H1 (cell line): ENCODE measurements at regions not wholly inside any gene's neighbourhood (a gene's known extent, or its start where the extent isn't known, plus 50 kb on each side); places are given as distances from the start of the nearest gene placed in this dataset.

Experiments
- CTCF ChIA-PET: fragments of 300-600 bp; sonication (Branson Sonifier 250); formaldehyde crosslinking; loops from one replicate; lab custom pipeline; 2021; ENCODE audit not compliant: partially characterized antibody; lab: Charles Lee
- POLR2A ChIA-PET: fragments of 300-600 bp; sonication (Branson Sonifier 250); formaldehyde crosslinking; loops from one replicate; lab custom pipeline; 2021; ENCODE audit warnings: inconsistent platforms; ENCODE audit not compliant: partially characterized antibody; lab: Charles Lee
- DNase-seq, 2 experiments: peaks; one replicate each; pipeline versions ENCODE4 v3.0.0 to v3.0.0-alpha.2; 2010 to 2022; ENCODE audit warnings: low spot score in 2 of 2, low read depth in 1 of 2, mixed read lengths in 1 of 2
- FAIRE-seq: peaks from 2 replicates; lab custom pipeline; 2011; peaks lifted over from hg19 to GRCh38; lab: Jason Lieb, UNC
- H2AFZ ChIP-seq: 2 replicates; pipeline ENCODE4 v1.8.1; 2012; ENCODE audit warnings: low read length, inconsistent platforms
- H2AK5ac ChIP-seq: 2 replicates; pipeline ENCODE4 v1.6.1; 2013; ENCODE audit warnings: low read depth, low read length
- H2BK120ac ChIP-seq: replicated peaks from 2 replicates; pipeline ENCODE3; 2013; ENCODE audit warnings: low read depth, low read length, inconsistent platforms
- H2BK12ac ChIP-seq: 2 replicates; pipeline ENCODE4 v1.6.1; 2013; ENCODE audit warnings: low read depth, low read length
- H2BK15ac ChIP-seq: 2 replicates; pipeline ENCODE4 v1.6.1; 2013; ENCODE audit warnings: low read length
- H2BK20ac ChIP-seq: 2 replicates; pipeline ENCODE4 v1.6.1; 2013; ENCODE audit warnings: low read length
- H2BK5ac ChIP-seq: 2 replicates; pipeline ENCODE4 v1.6.1; 2013; ENCODE audit warnings: low read depth, low read length
- H3K14ac ChIP-seq: 2 replicates; pipeline ENCODE4 v1.6.1; 2013; ENCODE audit warnings: inconsistent platforms; ENCODE audit not compliant: insufficient read length
- H3K18ac ChIP-seq: 2 replicates; pipeline ENCODE4 v1.6.1; 2013; ENCODE audit warnings: low read length; ENCODE audit errors: extremely low read depth
- H3K23ac ChIP-seq: 2 replicates; pipeline ENCODE4 v1.6.1; 2013; ENCODE audit warnings: inconsistent platforms; ENCODE audit not compliant: insufficient read length
- H3K23me2 ChIP-seq: 2 replicates; pipeline ENCODE4 v1.6.1; 2013; ENCODE audit warnings: low read depth, low read length
- H3K27ac ChIP-seq: 2 replicates; pipeline ENCODE4 v1.6.1; 2011; ENCODE audit warnings: low read depth, low read length, inconsistent platforms
- H3K27me3 ChIP-seq, 4 experiments: replicated peaks in 1 of 4; 1 replicate in 1 of 4; 2 replicates in 3 of 4; pipeline versions ENCODE4 v1.6.1 to v1.8.1; 2011 to 2013; ENCODE audit warnings: low read length in 3 of 4, mild to moderate bottlenecking in 3 of 4, inconsistent platforms in 2 of 4, mixed read lengths in 2 of 4, moderate library complexity in 1 of 4; ENCODE audit not compliant: control insufficient read depth in 3 of 4, insufficient read depth in 3 of 4; ENCODE audit errors: extremely low read depth in 1 of 4
- H3K36me3 ChIP-seq, 4 experiments: 2 replicates each; pipeline versions ENCODE4 v1.6.1 to v1.8.1; 2011 to 2013; ENCODE audit warnings: mild to moderate bottlenecking in 4 of 4, low read length in 3 of 4, moderate library complexity in 2 of 4, control low read depth in 1 of 4, inconsistent platforms in 1 of 4; ENCODE audit not compliant: insufficient read depth in 4 of 4, control insufficient read depth in 2 of 4
- H3K4ac ChIP-seq: replicated peaks from 2 replicates; pipeline ENCODE3; 2013; ENCODE audit warnings: low read length, low read depth, mixed read lengths, inconsistent platforms; ENCODE audit not compliant: insufficient read length
- H3K4me1 ChIP-seq, 4 experiments: replicated peaks in 1 of 4; 1 replicate in 1 of 4; 2 replicates in 3 of 4; pipeline versions ENCODE4 v1.6.1 to v1.8.1; 2011 to 2013; ENCODE audit warnings: low read length in 3 of 4, inconsistent platforms in 2 of 4, mixed read lengths in 1 of 4; ENCODE audit not compliant: insufficient read depth in 4 of 4, control insufficient read depth in 3 of 4
- H3K4me2 ChIP-seq, 2 experiments: 2 replicates each; pipeline versions ENCODE4 v1.6.1 to v1.8.1; 2011 to 2013; ENCODE audit warnings: low read depth in 2 of 2, low read length in 2 of 2, control low read depth in 1 of 2, inconsistent platforms in 1 of 2, mild to moderate bottlenecking in 1 of 2; ENCODE audit not compliant: insufficient read depth in 1 of 2
- H3K4me3 ChIP-seq, 4 experiments: fragments of 200-600, 300-600 bp in 1 of 4; sonication (generic), shearing (Covaris generic), sonication (Bioruptor Twin) in 1 of 4; 2 replicates each; pipeline versions ENCODE4 v1.5.1 to v1.8.1; 2011 to 2016; ENCODE audit warnings: low read length in 4 of 4, low read depth in 3 of 4, control low read depth in 2 of 4, inconsistent platforms in 2 of 4, mild to moderate bottlenecking in 2 of 4, mixed read lengths in 1 of 4, moderate library complexity in 1 of 4; ENCODE audit not compliant: insufficient read depth in 2 of 4; ENCODE audit errors: extremely low read depth in 1 of 4
- H3K56ac ChIP-seq: replicated peaks from 2 replicates; pipeline ENCODE3; 2013; ENCODE audit warnings: low read depth, mild to moderate bottlenecking, mixed read lengths, low read length, inconsistent platforms; ENCODE audit not compliant: insufficient read length
- H3K79me1 ChIP-seq: 2 replicates; pipeline ENCODE4 v1.6.1; 2013; ENCODE audit warnings: low read depth, low read length, control low read depth
- H3K79me2 ChIP-seq, 2 experiments: 2 replicates each; pipeline versions ENCODE4 v1.6.1 to v1.8.1; 2012 to 2013; ENCODE audit warnings: low read length in 2 of 2, mild to moderate bottlenecking in 2 of 2, inconsistent platforms in 1 of 2; ENCODE audit not compliant: insufficient read depth in 2 of 2, control insufficient read depth in 1 of 2
- H3K9ac ChIP-seq, 4 experiments: replicated peaks in 1 of 4; 1 replicate in 1 of 4; 2 replicates in 3 of 4; pipeline versions ENCODE4 v1.6.1 to v1.8.1; 2011 to 2013; ENCODE audit warnings: low read depth in 3 of 4, low read length in 3 of 4, control low read depth in 2 of 4, mild to moderate bottlenecking in 2 of 4, moderate library complexity in 2 of 4, inconsistent platforms in 1 of 4; ENCODE audit errors: extremely low read depth in 1 of 4
- H3K9me3 ChIP-seq, 2 experiments: 2 replicates each; pipeline versions ENCODE4 v1.6.1 to v1.8.1; 2012 to 2013; ENCODE audit warnings: mild to moderate bottlenecking in 2 of 2, moderate library complexity in 2 of 2, control low read depth in 1 of 2, inconsistent platforms in 1 of 2, low read depth in 1 of 2, low read length in 1 of 2, mixed read lengths in 1 of 2; ENCODE audit not compliant: insufficient read depth in 2 of 2
- H4K20me1 ChIP-seq, 2 experiments: replicated peaks in 1 of 2; 2 replicates each; pipeline versions ENCODE3 to v1.8.1; 2011 to 2013; ENCODE audit warnings: inconsistent platforms in 2 of 2, low read length in 2 of 2, mild to moderate bottlenecking in 1 of 2; ENCODE audit not compliant: insufficient read depth in 2 of 2, control insufficient read depth in 1 of 2
- H4K5ac ChIP-seq: 2 replicates; pipeline ENCODE4 v1.6.1; 2013; ENCODE audit warnings: low read length, low read depth, mixed read lengths, inconsistent platforms; ENCODE audit not compliant: insufficient read length
- H4K8ac ChIP-seq: 2 replicates; pipeline ENCODE4 v1.8.0; 2013; ENCODE audit warnings: mild to moderate bottlenecking, moderate library complexity, low read length, inconsistent platforms; ENCODE audit not compliant: insufficient read depth; ENCODE audit errors: extremely low read depth
- H4K91ac ChIP-seq: replicated peaks from 2 replicates; pipeline ENCODE3; 2013; ENCODE audit warnings: low read length, mixed read lengths, inconsistent platforms; ENCODE audit not compliant: insufficient read length
- BACH1 ChIP-seq: IDR thresholded peaks from 2 replicates; pipeline ENCODE4 v1.6.1; 2012; ENCODE audit warnings: low read length, improper control_type of control experiment
- CHD2 ChIP-seq: IDR thresholded peaks from 2 replicates; pipeline ENCODE4 v1.6.1; 2012; ENCODE audit warnings: low read length, improper control_type of control experiment
- CTCF ChIP-seq, 3 experiments: IDR thresholded peaks; 1 replicate in 2 of 3; 2 replicates in 1 of 3; pipeline versions ENCODE4 v1.5.1 to v1.6.1; 2011; ENCODE audit warnings: low read length in 3 of 3, mild to moderate bottlenecking in 3 of 3, inconsistent platforms in 2 of 3, low read depth in 1 of 3, moderate library complexity in 1 of 3; ENCODE audit not compliant: insufficient read depth in 1 of 3; ENCODE audit errors: control extremely low read depth in 1 of 3
- HDAC6 ChIP-seq: IDR thresholded peaks from one replicate; pipeline ENCODE4 v1.7.1; 2012; ENCODE audit warnings: low read depth, mild to moderate bottlenecking, inconsistent platforms, low read length, moderate library complexity
- KDM5A ChIP-seq: fragments of 200-600 bp; IDR thresholded peaks from 2 replicates; pipeline ENCODE4 v1.7.1; 2012; ENCODE audit warnings: mild to moderate bottlenecking, low read length, inconsistent platforms, mixed read lengths
- NANOG ChIP-seq: IDR thresholded peaks from 2 replicates; pipeline ENCODE4 v1.6.1; 2011; ENCODE audit warnings: low read length, low read depth, mild to moderate bottlenecking, inconsistent platforms; ENCODE audit not compliant: insufficient read depth, poor library complexity, severe bottlenecking
- POLR2AphosphoS5 ChIP-seq: IDR thresholded peaks from 2 replicates; pipeline ENCODE4 v1.6.1; 2011; ENCODE audit warnings: low read depth, low read length
- RNF2 ChIP-seq: fragments of 200-900, 300-1000 bp; sonication (generic); IDR thresholded peaks from 2 replicates; pipeline ENCODE4 v1.7.1; 2016; ENCODE audit warnings: borderline replicate concordance, low read depth, mild to moderate bottlenecking, antibody characterized with exemption, low read length; ENCODE audit not compliant: poor library complexity, severe bottlenecking; ENCODE audit errors: missing control alignments
- RXRA ChIP-seq: IDR thresholded peaks from 2 replicates; pipeline ENCODE4 v1.6.1; 2011; ENCODE audit warnings: low read depth, mild to moderate bottlenecking, low read length, moderate library complexity; ENCODE audit not compliant: insufficient read depth
- SRF ChIP-seq: IDR thresholded peaks from 2 replicates; pipeline ENCODE4 v1.6.1; 2011; ENCODE audit warnings: mild to moderate bottlenecking, low read depth, low read length, moderate library complexity
- SUZ12 ChIP-seq: fragments of 200-600 bp; sonication (generic); IDR thresholded peaks from 2 replicates; pipeline ENCODE4 v1.6.1; 2012; ENCODE audit warnings: mild to moderate bottlenecking, inconsistent platforms, low read length, moderate library complexity, mixed read lengths
- TEAD4 ChIP-seq: IDR thresholded peaks from 2 replicates; pipeline ENCODE4 v1.6.1; 2012; ENCODE audit warnings: low read depth, low read length, inconsistent platforms, mixed read lengths
- WGBS, 2 experiments: shearing (Covaris generic) in 1 of 2; methylation state at CpG; one replicate each; pipeline versions ENCODE4 v1.1.6 to v1.1.7; 2013 to 2015; ENCODE audit warnings: low lambda C conversion rate in 2 of 2, mixed read lengths in 2 of 2, inconsistent platforms in 1 of 2, low coverage in 1 of 2, missing lambda C conversion rate in 1 of 2; ENCODE audit not compliant: insufficient replicate concordance in 2 of 2, insufficient coverage in 1 of 2, insufficient read length in 1 of 2; ENCODE audit errors: extremely low coverage in 1 of 2, missing lambda C conversion rate in 1 of 2; 5-methylcytosine and 5-hydroxymethylcytosine counted together

- H4K91ac ChIP-seq = no peak overlapping the region
- POLR2A ChIA-PET = no interaction called here
- CTCF ChIA-PET = interaction anchor here (0.7 kb wide), 1 partner anchor 11 kb away, joined by 3 read pairs; no protein-coding TSS in a partner anchor
- no peak for TF ChIP-seq CHD2
- no peak for TF ChIP-seq SUZ12
- no peak for TF ChIP-seq POLR2AphosphoS5
- TF ChIP-seq RXRA = no peak
- no peak for TF ChIP-seq SRF
- no peak for TF ChIP-seq KDM5A
- TF ChIP-seq TEAD4 = no peak
- TF ChIP-seq BACH1 = no peak
- no peak for TF ChIP-seq NANOG
- TF ChIP-seq HDAC6 = no peak
- no peak for TF ChIP-seq RNF2
- no peak for TF ChIP-seq CTCF (IDR thresholded peaks at IDR 0.05; ENCODE audit: control extremely low read depth in 1 of 3, insufficient read depth in 1 of 3, low read depth in 1 of 3, low read length in 3 of 3)
Observed at GRCh38 chr10:3846736-3847135, 61.7 kb upstream of the KLF6 start.

More at GRCh38 chr10:3846736-3847135, 61.7 kb upstream of the KLF6 start:
- Histone ChIP-seq H3K4me2 (no peak overlapping the region), H2BK12ac (no peak overlapping the region), H4K20me1 (no peaks in the 10 kb centered on the region), H3K23me2 (no peaks in the 10 kb centered on the region), H3K23ac (no peak overlapping the region), H2BK15ac (no peak overlapping the region), H3K4me1 (no peaks in the 10 kb centered on the region), H3K9me3 (no peaks in the 10 kb centered on the region), H4K5ac (no peak overlapping the region), H3K18ac (no peak overlapping the region), H3K14ac (no peak overlapping the region), H3K79me1 (no peaks in the 10 kb centered on the region), H2BK20ac (no peak overlapping the region), H3K36me3 (no peaks in the 10 kb centered on the region), H2BK5ac (no peak overlapping the region), H2AFZ (no peak overlapping the region), H4K8ac (no peak overlapping the region), H2AK5ac (no peak overlapping the region), H2BK120ac (no peak overlapping the region), H3K56ac (no peak overlapping the region), H3K79me2 (no peaks in the 10 kb centered on the region), H3K4ac (no peak overlapping the region), H3K4me3 (no peak overlapping the region), H3K27me3 (no peaks in the 10 kb centered on the region), H3K9ac (no peak overlapping the region), H3K27ac (no peak overlapping the region)
- WGBS, 2 experiments = 94% methylated on average over 3 of the region's 3 CpGs; no CpG with 5 or more reads in 1 of the 2 experiments
- DNase-seq (no peak), FAIRE-seq (no peak)
